HEK293 (cell line): ENCODE measurements at regions not wholly inside any gene's neighbourhood (a gene's known extent, or its start where the extent isn't known, plus 50 kb on each side); places are given as distances from the start of the nearest gene placed in this dataset.
"Not testable (repeated sequence)": the region's sequence is repeated elsewhere in the genome, so short reads cannot be mapped to it uniquely, and the experiment has no call there.

ENCODE experiments used
- CTCF ChIP-seq: fragments of 450-650 bp; formaldehyde crosslinking; IDR thresholded peaks from 2 replicates; pipeline ENCODE4 v1.5.1; 2016; ENCODE audit warnings: missing biosample characterization, missing genetic modification characterization
- ZBTB17 ChIP-seq: fragments of 450-650 bp; formaldehyde crosslinking; IDR thresholded peaks from 2 replicates; pipeline ENCODE4 v1.5.1; 2016; ENCODE audit warnings: missing biosample characterization, missing genetic modification characterization
- ZNF121 ChIP-seq: fragments of 450-650 bp; formaldehyde crosslinking; IDR thresholded peaks from 2 replicates; pipeline ENCODE4 v1.5.1; 2016; ENCODE audit warnings: missing biosample characterization, missing genetic modification characterization
- ZNF138 ChIP-seq: fragments of 450-650 bp; formaldehyde crosslinking; IDR thresholded peaks from 2 replicates; pipeline ENCODE4 v1.5.1; 2016; ENCODE audit warnings: missing biosample characterization, missing genetic modification characterization, borderline replicate concordance
- ZNF341 ChIP-seq: fragments of 450-650 bp; formaldehyde crosslinking; IDR thresholded peaks from 2 replicates; pipeline ENCODE4; 2016; ENCODE audit warnings: low read depth, missing biosample characterization, missing genetic modification characterization
- ZNF37A ChIP-seq: fragments of 450-650 bp; IDR thresholded peaks from 2 replicates; pipeline ENCODE4 v1.5.1; 2018; ENCODE audit warnings: missing biosample characterization, missing genetic modification characterization
- ZNF785 ChIP-seq: fragments of 450-650 bp; formaldehyde crosslinking; IDR thresholded peaks from 2 replicates; pipeline ENCODE4 v1.5.1; 2016; ENCODE audit warnings: missing biosample characterization, missing genetic modification characterization
- TF ChIP-seq, protein P1 (sequence below): fragments of 450-650 bp; formaldehyde crosslinking; optimal IDR thresholded peaks from 2 replicates; pipeline ENCODE3; 2016; ENCODE audit warnings: missing biosample characterization, mild to moderate bottlenecking, missing genetic modification characterization

- TF ChIP-seq CTCF, ZNF37A, ZNF138, ZNF341, ZBTB17, ZNF785, ZNF121 (tag by site-specific recombination): not testable (repeated sequence)
- TF ChIP-seq, protein P1, sequence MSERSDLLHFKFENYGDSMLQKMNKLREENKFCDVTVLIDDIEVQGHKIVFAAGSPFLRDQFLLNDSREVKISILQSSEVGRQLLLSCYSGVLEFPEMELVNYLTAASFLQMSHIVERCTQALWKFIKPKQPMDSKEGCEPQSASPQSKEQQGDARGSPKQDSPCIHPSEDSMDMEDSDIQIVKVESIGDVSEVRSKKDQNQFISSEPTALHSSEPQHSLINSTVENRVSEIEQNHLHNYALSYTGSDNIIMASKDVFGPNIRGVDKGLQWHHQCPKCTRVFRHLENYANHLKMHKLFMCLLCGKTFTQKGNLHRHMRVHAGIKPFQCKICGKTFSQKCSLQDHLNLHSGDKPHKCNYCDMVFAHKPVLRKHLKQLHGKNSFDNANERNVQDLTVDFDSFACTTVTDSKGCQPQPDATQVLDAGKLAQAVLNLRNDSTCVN: not testable (repeated sequence)
These were observed 363.7 kb upstream of the FMR1 start for GRCh38 chrX:147548023-147548422.
